ENCODE measurements at regions not wholly inside any gene's neighbourhood (a gene's known extent, or its start where the extent isn't known, plus 50 kb on each side); places are given as distances from the start of the nearest gene placed in this dataset.

GRCh38 chr4:82071951-82072350 lies 301.8 kb downstream of the HNRNPD start:
- no peak for DNase-seq

- no peak for DNase-seq
Observed at GRCh38 chr4:82069883-82070638, 303.7 kb downstream of the HNRNPD start.

DNA sequence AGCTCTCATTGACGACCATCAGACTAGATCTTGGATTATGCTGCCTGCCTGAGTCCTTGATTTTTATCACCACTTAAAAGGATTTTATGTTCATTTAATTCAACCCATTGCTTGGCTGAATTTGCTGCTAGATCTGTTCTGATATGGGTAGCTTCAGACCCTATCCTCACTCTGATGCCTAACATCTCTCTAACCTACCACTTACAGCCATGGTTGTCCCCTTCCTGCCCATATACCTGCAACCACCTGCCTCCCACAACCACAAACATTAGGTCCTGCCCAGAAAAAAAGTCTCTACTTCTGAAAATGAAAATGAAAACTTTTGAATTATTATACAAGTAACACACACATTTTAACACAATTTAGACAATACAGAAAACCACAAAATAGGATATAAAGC lies 310.8 kb downstream of the HNRNPD start:
- no peak for DNase-seq

- DNase-seq: no peak
Observed at GRCh38 chr4:82057990-82058544, 315.7 kb downstream of the HNRNPD start.

DNA sequence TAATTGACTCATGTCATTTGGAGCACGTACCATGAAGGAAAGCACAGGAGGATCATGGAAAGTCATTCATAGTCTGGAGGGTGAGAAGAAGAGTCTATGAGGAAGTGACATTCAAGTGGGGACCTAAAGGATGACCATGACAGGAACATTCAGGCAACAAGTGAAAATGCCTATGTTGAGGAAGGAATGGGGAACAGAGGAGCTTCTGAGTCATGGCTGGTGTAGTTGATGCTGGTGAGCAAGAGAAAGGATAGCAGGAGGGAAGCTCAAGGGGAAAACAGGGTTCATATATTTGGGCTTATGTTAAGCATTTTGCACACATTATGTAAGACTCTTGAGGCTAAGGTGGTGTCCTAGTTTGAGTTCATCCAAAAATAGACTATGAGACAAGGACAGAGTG lies 318.6 kb downstream of the HNRNPD start:
- DNase-seq: no peak

GRCh38 chr4:82053396-82053795 lies 320.4 kb downstream of the HNRNPD start:
- DNase-seq: no peak

GRCh38 chr4:82050796-82051195 lies 323.0 kb downstream of the HNRNPD start:
- DNase-seq: no peak

DNA sequence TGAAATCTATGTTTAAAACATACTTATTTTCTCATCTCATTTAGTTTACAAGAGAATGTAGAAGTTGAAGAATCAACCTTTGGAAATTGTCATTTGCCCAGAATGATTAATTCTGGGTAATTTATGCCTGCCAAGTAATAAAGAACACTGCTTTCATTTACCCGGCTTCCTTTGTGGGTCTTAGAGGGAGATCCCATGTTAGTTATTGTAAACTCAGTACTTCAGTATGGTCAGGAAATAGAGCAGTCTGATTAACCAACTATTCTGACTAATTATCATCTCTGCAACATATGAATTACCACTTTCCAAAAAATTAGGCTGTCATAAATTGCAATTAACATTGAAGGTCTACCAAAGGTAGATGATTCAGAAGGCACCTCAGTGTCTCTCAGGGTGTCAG lies 324.5 kb downstream of the HNRNPD start:
- DNase-seq: no peak

DNA sequence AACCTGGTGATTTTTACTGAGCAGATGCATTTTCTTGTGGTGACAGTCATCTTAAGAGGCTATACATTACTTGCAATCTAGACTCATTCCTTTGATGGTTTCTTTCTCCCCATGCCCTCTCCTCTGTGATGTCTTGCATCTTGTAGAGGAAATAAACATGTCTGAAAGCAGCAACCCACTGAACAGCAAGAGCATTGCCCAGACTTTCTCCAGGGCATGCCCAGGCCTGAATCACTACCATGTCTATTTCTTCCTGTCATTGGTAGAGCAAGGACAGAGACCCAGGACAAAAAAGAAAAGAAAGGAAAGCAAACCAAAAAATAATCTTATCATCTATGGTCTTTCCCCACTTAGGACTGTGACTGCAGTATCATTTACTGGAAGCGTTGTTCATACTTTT lies 326.1 kb downstream of the HNRNPD start:
- no peak for DNase-seq

DNA sequence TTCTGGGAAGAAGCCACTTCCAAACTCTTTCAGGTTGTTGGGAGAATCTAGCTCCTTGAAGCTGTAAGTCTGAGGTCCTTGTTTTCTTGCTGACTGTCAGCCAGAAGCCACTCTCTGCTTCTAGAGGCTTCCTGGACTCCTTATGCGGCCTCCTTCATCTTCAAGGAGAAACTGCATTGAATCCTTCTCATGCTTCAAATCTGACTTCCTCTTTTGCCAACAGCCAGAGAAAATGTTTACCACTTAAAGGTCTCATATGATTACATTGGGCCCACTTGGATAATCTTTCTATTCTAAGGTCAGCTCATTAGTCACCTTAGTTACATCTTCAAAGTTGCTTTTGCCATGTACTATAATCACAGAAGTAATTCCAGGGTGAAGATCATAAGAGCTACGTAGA lies 327.0 kb downstream of the HNRNPD start:
- DNase-seq: no peak

GRCh38 chr4:82045267-82045666 lies 328.5 kb downstream of the HNRNPD start:
- DNase-seq: no peak

- DNase-seq: peak; percentile 5
Observed at GRCh38 chr4:82044141-82044993, 329.4 kb downstream of the HNRNPD start.

- DNase-seq: no peak
Observed at GRCh38 chr4:82043809-82044137, 330.0 kb downstream of the HNRNPD start.

DNA sequence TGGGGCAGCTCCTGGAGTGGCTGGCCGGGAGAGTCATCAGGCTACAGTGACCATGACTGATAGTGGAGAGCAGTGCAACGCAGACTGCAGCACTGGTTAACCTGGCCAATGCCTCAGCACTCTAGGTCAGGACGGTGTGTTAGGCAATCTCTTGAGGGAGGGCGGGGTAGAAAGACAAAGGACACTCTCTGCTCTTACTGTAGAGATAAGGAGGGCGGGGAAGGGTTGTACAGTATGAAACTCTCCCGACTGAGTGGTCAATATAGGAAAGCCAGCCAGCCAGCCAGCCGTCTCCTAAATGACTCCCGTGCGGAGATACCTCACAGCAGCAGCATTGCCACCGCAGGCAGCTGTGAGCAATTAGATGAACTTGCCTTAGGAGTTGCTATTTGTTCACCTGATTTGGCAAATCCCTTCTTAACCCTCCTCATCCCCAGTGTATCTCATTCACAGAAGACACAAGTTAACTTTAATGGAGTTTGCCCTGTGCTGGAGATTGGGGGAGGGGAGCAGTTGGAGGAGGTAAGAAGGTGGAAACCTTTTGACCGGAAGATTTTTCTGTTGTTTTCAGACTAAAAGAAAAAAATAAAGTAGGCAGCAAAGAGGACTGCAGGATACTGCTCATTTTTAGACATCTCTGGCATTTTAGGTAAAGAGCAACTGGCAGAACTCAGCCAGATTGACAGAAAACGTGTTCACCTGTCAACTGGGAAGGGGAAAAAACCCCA lies 330.5 kb downstream of the HNRNPD start:
- DNase-seq: no peak

GRCh38 chr4:82042042-82042441 lies 331.7 kb downstream of the HNRNPD start:
- DNase-seq: no peak

DNA sequence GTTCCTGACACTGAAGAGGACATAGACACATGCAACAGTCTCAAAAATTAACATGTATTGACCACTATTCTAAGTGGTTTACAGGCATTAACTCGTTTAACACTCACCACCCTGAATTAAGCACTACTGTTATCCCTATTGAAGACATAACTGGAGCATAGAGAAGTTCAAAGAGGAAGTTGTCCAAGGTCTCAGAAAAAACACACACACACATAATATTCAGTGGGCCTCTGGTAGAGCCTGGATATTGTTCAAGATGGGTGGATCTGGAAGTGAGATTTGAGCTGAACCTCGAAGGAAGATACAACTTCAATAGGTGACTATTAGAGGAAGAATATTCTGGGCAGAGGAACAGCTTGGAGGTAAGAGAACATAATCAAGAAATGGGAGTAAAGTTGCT lies 334.9 kb downstream of the HNRNPD start:
- DNase-seq: no peak

DNA sequence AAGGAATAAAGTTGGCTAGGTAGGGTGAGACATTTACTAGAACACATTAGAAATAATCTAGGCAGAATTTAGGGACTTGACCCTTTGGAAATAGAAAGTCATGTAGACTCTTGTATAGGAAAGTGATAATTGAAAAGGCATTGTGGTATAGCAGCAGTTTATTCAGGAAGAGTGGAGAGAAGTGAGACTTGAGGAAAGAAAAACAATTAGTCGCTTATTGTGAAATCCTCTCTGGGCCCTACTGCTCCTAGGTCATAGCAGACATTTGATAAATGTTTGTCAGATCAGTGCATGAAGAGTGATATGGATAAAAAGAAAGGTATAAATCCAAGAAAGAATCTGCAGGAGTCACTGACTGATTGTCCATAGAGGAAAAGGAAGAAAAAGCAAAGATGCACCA lies 337.6 kb downstream of the HNRNPD start:
- no peak for DNase-seq

- DNase-seq: no peak
Observed at GRCh38 chr4:82034878-82035277, 338.9 kb downstream of the HNRNPD start.

DNA sequence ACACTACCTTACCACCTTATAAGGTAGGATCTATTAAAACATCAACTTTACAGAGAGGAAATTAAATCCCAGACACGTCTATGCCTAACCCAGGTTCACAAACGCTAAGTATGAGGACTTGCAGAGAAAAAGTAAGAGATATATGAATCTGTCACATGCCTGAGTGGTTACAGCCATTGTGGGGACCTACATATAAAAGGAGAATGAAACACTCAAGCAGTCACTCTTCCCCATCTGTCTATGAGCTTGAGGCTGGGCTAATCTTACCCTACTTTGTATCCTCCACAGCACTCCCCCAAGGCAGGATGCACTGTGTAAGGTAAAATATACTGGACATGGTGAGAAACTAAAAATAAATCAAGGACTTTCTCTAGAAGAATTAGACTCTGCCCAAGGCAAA lies 339.9 kb downstream of the HNRNPD start:
- no peak for DNase-seq

DNA sequence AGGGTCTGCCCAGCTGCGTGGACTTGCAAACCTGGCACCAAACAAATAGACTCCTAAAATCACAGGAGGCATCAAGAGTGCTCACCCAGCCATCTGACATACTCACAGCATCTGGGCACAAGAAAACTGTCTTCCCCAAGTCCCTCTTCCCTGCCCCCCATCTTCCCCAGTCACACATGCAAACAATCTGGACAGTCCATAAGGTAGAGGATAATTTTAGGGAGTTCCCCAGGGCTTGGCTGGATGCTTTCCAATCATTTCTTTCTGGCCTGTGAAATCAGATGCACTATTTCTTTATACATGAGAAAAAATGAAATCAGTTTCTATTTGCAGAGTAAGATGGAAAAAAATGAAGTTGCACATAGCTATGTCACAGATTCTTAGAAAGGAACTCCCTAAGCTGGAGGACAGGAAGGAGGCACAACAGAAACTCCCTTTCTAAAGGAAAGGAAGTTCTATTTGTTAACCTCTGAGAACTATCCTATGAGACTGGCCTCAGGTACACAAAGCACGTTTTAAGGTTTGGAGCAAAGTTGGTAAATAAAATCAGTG lies 342.3 kb downstream of the HNRNPD start:
- no peak for DNase-seq

GRCh38 chr4:82017680-82018079 lies 356.1 kb downstream of the HNRNPD start:
- DNase-seq: no peak

DNA sequence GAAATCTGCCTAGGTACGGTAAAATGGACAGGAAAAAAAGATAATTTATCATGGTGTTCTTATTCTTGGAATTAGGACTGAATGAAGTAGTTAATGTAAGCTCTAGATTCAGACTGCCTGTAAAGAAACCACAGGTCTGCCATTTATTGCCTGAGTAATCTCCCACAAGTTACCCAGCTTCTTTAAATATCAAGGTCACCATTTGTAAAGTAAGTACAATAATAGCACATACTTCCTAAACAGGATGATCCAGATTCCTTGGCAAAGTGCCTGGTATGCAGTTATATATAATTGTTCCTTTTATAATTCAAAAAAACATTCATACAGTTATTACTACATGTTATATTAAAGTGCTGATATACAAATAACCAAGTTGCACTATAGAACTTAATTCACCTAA lies 368.6 kb downstream of the HNRNPD start:
- DNase-seq: no peak

DNA sequence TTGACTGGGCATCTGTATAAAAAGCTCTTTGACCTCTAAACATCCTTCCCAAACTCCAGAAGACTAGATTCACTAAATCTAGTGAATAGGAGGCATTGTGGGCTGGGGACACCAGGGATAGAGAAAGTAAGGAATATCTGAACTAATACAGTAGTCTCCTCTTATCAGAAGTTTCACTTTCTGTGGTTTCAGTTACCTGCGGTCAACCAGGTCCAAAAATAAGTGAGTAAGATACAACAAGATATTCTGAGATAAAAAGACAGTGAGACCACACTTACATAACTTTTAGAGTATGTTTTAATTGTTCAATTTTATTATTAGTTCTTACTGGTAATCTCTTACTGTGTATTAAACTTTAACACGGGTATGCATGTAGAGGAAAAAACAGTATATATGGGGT lies 376.5 kb downstream of the HNRNPD start:
- DNase-seq: no peak

Measured in SHP77 treated with DMSO at 0.1 percent for 48 hours (cell line).